Sciatic nerve (tissue), 2 donors: ENCODE measurements at regions not wholly inside any gene's neighbourhood (a gene's known extent, or its start where the extent isn't known, plus 50 kb on each side); places are given as distances from the start of the nearest gene placed in this dataset.
"Not testable (repeated sequence)": the region's sequence is repeated elsewhere in the genome, so short reads cannot be mapped to it uniquely, and the experiment has no call there.

Source experiments
- ATAC-seq: fragments of 200-7000 bp; cut with Tn5 transposase; one replicate; pipeline ENCODE4 v1.9.1; 2020; ENCODE audit warnings: mild to moderate bottlenecking, moderate library complexity
- DNase-seq: peaks from one replicate; pipeline ENCODE4 v3.0.0-alpha.2; 2020; ENCODE audit warnings: low spot score
- intact Hi-C: fragments of 100-400 bp; cut with DNase I; formaldehyde crosslinking; loops from one replicate; pipeline ENCODE4 v1.14.2; 2022
- donor health status: DM: no; HTN: no; CAD: no.
- donor health status: DM: no; HTN: no; CAD: no.

GRCh38 chr15:38002883-38003477, 68.5 kb downstream of the TMCO5A start:
- DNase-seq, result no peak
- peak; percentile 80 for ATAC-seq
- intact Hi-C loops, result no loop called here

GRCh38 chr15:38004218-38004861, 69.9 kb downstream of the TMCO5A start:
- ATAC-seq (no peak), DNase-seq (no peak)
- intact Hi-C loops, result no loop called here

GRCh38 chr15:38005953-38006808, 71.7 kb downstream of the TMCO5A start:
- no peak for DNase-seq
- ATAC-seq, result peak; percentile 68
- intact Hi-C loops, result no loop called here

GRCh38 chr15:38010395-38010794, 76.0 kb downstream of the TMCO5A start:
- DNase-seq (no peak), ATAC-seq (no peak)
- intact Hi-C loops, result loop anchor here (10.0 kb wide), 1 partner anchor 234 kb away; no protein-coding TSS in a partner anchor

GRCh38 chr15:38012894-38013293, 78.5 kb downstream of the TMCO5A start:
- ATAC-seq (no peak), DNase-seq (no peak)
- intact Hi-C loops, result loop anchor here (10.0 kb wide), 1 partner anchor 232 kb away; no protein-coding TSS in a partner anchor

- ATAC-seq (no peak), DNase-seq (no peak)
- intact Hi-C loops, result loop anchor here (10.0 kb wide), 1 partner anchor 227 kb away; no protein-coding TSS in a partner anchor
These were observed 83.3 kb downstream of the TMCO5A start for GRCh38 chr15:38017721-38018120.

GRCh38 chr15:38019066-38019465, 84.6 kb downstream of the TMCO5A start:
- intact Hi-C loops, result loop anchor here (10.0 kb wide), 1 partner anchor 226 kb away; no protein-coding TSS in a partner anchor
- DNase-seq, result no peak
- ATAC-seq, result no peak

- no peak for DNase-seq
- no peak for ATAC-seq
- intact Hi-C loops, result no loop called here
These were observed 86.8 kb downstream of the TMCO5A start for GRCh38 chr15:38021259-38021658.

- no peak for ATAC-seq
- DNase-seq, result no peak
- intact Hi-C loops, result no loop called here
These were observed 90.1 kb downstream of the TMCO5A start for GRCh38 chr15:38024293-38025091.

- DNase-seq, ATAC-seq, intact Hi-C loops: not testable (repeated sequence)
These were observed 91.2 kb downstream of the TMCO5A start for GRCh38 chr15:38025656-38026055.

GRCh38 chr15:38028869-38029268, 94.4 kb downstream of the TMCO5A start:
- DNase-seq, result no peak
- intact Hi-C loops, result no loop called here
- ATAC-seq, result no peak

GRCh38 chr15:38029736-38030135, 95.3 kb downstream of the TMCO5A start:
- no peak for ATAC-seq
- no peak for DNase-seq
- intact Hi-C loops, result no loop called here

GRCh38 chr15:38030609-38031008, 96.2 kb downstream of the TMCO5A start:
- ATAC-seq (no peak), DNase-seq (no peak)
- intact Hi-C loops, result no loop called here

GRCh38 chr15:38035701-38036100, 101.3 kb downstream of the TMCO5A start:
- no peak for DNase-seq
- no peak for ATAC-seq
- intact Hi-C loops, result no loop called here

- no peak for DNase-seq
- intact Hi-C loops, result no loop called here
- ATAC-seq, result no peak
These were observed 102.4 kb downstream of the TMCO5A start for GRCh38 chr15:38036790-38037338.

- DNase-seq (no peak), ATAC-seq (no peak)
- intact Hi-C loops, result no loop called here
These were observed 104.4 kb downstream of the TMCO5A start for GRCh38 chr15:38038659-38039442.

GRCh38 chr15:38040615-38041014, 106.2 kb downstream of the TMCO5A start:
- intact Hi-C loops, result no loop called here
- DNase-seq, result no peak

GRCh38 chr15:38041576-38041975, 107.1 kb downstream of the TMCO5A start:
- ATAC-seq (no peak), DNase-seq (no peak)
- intact Hi-C loops, result no loop called here

More at GRCh38 chr15:38040615-38041014, 106.2 kb downstream of the TMCO5A start:
- no peak for ATAC-seq
